Esophagus (tissue), 2 donors: ENCODE measurements at regions not wholly inside any gene's neighbourhood (a gene's known extent, or its start where the extent isn't known, plus 50 kb on each side); places are given as distances from the start of the nearest gene placed in this dataset.

Experiments
- H3K27ac ChIP-seq, 2 donors: one replicate each; pipeline ENCODE4 v1.5.1; 2013; ENCODE audit warnings: low read depth in 2 of 2, mild to moderate bottlenecking in 2 of 2, inconsistent platforms in 1 of 2, low read length in 1 of 2, moderate library complexity in 1 of 2
- H3K27me3 ChIP-seq, 2 donors: one replicate each; pipeline ENCODE4 v1.6.1; 2013; ENCODE audit warnings: low read length in 2 of 2, control low read depth in 1 of 2, mild to moderate bottlenecking in 1 of 2; ENCODE audit not compliant: insufficient read depth in 2 of 2, control insufficient read depth in 1 of 2
- H3K36me3 ChIP-seq, 2 donors: one replicate each; pipeline ENCODE4 v1.6.1; 2013; ENCODE audit warnings: low read length in 1 of 2; ENCODE audit not compliant: control insufficient read depth in 2 of 2, insufficient read depth in 2 of 2
- H3K4me1 ChIP-seq, 2 donors: one replicate each; pipeline ENCODE4 v1.6.1; 2013; ENCODE audit warnings: low read length in 1 of 2; ENCODE audit not compliant: control insufficient read depth in 2 of 2, insufficient read depth in 2 of 2
- H3K4me3 ChIP-seq, 2 donors: one replicate each; pipeline ENCODE4 v1.5.1; 2013; ENCODE audit warnings: low read length in 2 of 2, mild to moderate bottlenecking in 2 of 2, low read depth in 1 of 2, moderate library complexity in 1 of 2
- H3K9me3 ChIP-seq, 2 donors: one replicate each; pipeline ENCODE4 v1.6.1; 2013; ENCODE audit warnings: mild to moderate bottlenecking in 2 of 2, low read depth in 1 of 2, low read length in 1 of 2, moderate library complexity in 1 of 2; ENCODE audit not compliant: control insufficient read depth in 2 of 2, insufficient read depth in 1 of 2
- WGBS, 2 donors: extraction: QIAGEN DNeasy Blood & Tissue Kit; methylation state at CpG; one replicate each; pipeline ENCODE4 v1.1.7; 2013; 5-methylcytosine and 5-hydroxymethylcytosine counted together
- donor health status: healthy with polysubstance abuse.
- donor health status: Bipolar disorder and iron deficiency.

- Histone ChIP-seq H3K4me3 (no peak overlapping the region), H3K36me3 (no peaks in the 10 kb centered on the region), H3K9me3 (no peaks in the 10 kb centered on the region), H3K27ac (no peak overlapping the region), H3K4me1 (no peaks in the 10 kb centered on the region), H3K27me3 (no peaks in the 10 kb centered on the region)
- 78 to 89% methylated on average over 2 of the region's 2 CpGs for WGBS, 2 donors
These were observed 472.4 kb downstream of the ANKRD7 start for GRCh38 chr7:118696879-118697278.

- no peaks in the 10 kb centered on the region for H3K9me3 ChIP-seq
- H3K4me3 ChIP-seq: no peak overlapping the region
- no peaks in the 10 kb centered on the region for H3K36me3 ChIP-seq
- no peaks in the 10 kb centered on the region for H3K4me1 ChIP-seq
- no peak overlapping the region for H3K27ac ChIP-seq
- no peaks in the 10 kb centered on the region for H3K27me3 ChIP-seq
- WGBS, 2 donors: 75 to 79% methylated on average over 4 of the region's 4 CpGs
These were observed 474.7 kb downstream of the ANKRD7 start for GRCh38 chr7:118699222-118699621.

GRCh38 chr7:118708741-118709140, 484.2 kb downstream of the ANKRD7 start:
- Histone ChIP-seq H3K9me3 (no peaks in the 10 kb centered on the region), H3K36me3 (no peaks in the 10 kb centered on the region), H3K4me3 (no peak overlapping the region), H3K27ac (no peak overlapping the region), H3K4me1 (no peaks in the 10 kb centered on the region), H3K27me3 (no peaks in the 10 kb centered on the region)
- WGBS, 2 donors: 51 to 63% methylated on average over 1 of the region's 1 CpG

GRCh38 chr7:118711688-118712087, 487.2 kb downstream of the ANKRD7 start:
- Histone ChIP-seq H3K4me1 (no peaks in the 10 kb centered on the region), H3K36me3 (no peaks in the 10 kb centered on the region), H3K9me3 (no peaks in the 10 kb centered on the region), H3K4me3 (no peak overlapping the region), H3K27me3 (no peaks in the 10 kb centered on the region), H3K27ac (no peak overlapping the region)

- Histone ChIP-seq H3K9me3 (no peaks in the 10 kb centered on the region), H3K27ac (no peak overlapping the region), H3K4me3 (no peak overlapping the region), H3K4me1 (no peaks in the 10 kb centered on the region), H3K27me3 (no peaks in the 10 kb centered on the region), H3K36me3 (no peaks in the 10 kb centered on the region)
- 52 to 61% methylated on average over 4 of the region's 4 CpGs for WGBS, 2 donors
These were observed 488.5 kb downstream of the ANKRD7 start for GRCh38 chr7:118713039-118713438.

GRCh38 chr7:118720632-118721031, 496.1 kb downstream of the ANKRD7 start:
- no peaks in the 10 kb centered on the region for H3K27me3 ChIP-seq
- no peak overlapping the region for H3K4me3 ChIP-seq
- H3K27ac ChIP-seq: no peak overlapping the region
- 57 to 58% methylated on average over 4 of the region's 4 CpGs for WGBS, 2 donors
- no peaks in the 10 kb centered on the region for H3K36me3 ChIP-seq
- no peaks in the 10 kb centered on the region for H3K4me1 ChIP-seq
- no peaks in the 10 kb centered on the region for H3K9me3 ChIP-seq

- no peak overlapping the region for H3K27ac ChIP-seq
- no peaks in the 10 kb centered on the region for H3K9me3 ChIP-seq
- no peaks in the 10 kb centered on the region for H3K4me1 ChIP-seq
- no peaks in the 10 kb centered on the region for H3K27me3 ChIP-seq
- H3K4me3 ChIP-seq: no peak overlapping the region
- H3K36me3 ChIP-seq: no peaks in the 10 kb centered on the region
- 29 to 41% methylated on average over 2 of the region's 2 CpGs for WGBS, 2 donors
These were observed 507.4 kb downstream of the ANKRD7 start for GRCh38 chr7:118731854-118732253.

GRCh38 chr7:118734541-118734940, 510.0 kb downstream of the ANKRD7 start:
- Histone ChIP-seq H3K4me1 (no peaks in the 10 kb centered on the region), H3K4me3 (no peak overlapping the region), H3K27me3 (no peaks in the 10 kb centered on the region), H3K36me3 (no peaks in the 10 kb centered on the region), H3K9me3 (no peaks in the 10 kb centered on the region), H3K27ac (no peak overlapping the region)
- 56 to 71% methylated on average over 2 of the region's 2 CpGs for WGBS, 2 donors

GRCh38 chr7:118735441-118735840, 510.9 kb downstream of the ANKRD7 start:
- Histone ChIP-seq H3K9me3 (no peaks in the 10 kb centered on the region), H3K4me3 (no peak overlapping the region), H3K36me3 (no peaks in the 10 kb centered on the region), H3K27ac (no peak overlapping the region), H3K4me1 (no peaks in the 10 kb centered on the region), H3K27me3 (no peaks in the 10 kb centered on the region)

GRCh38 chr7:118737935-118738334, 513.4 kb downstream of the ANKRD7 start:
- H3K36me3 ChIP-seq: no peaks in the 10 kb centered on the region
- no peaks in the 10 kb centered on the region for H3K4me1 ChIP-seq
- H3K9me3 ChIP-seq: no peaks in the 10 kb centered on the region
- no peak overlapping the region for H3K4me3 ChIP-seq
- 85 to 88% methylated on average over 4 of the region's 4 CpGs for WGBS, 2 donors
- H3K27me3 ChIP-seq: no peaks in the 10 kb centered on the region
- no peak overlapping the region for H3K27ac ChIP-seq
